Activated T-cell treated with anti-CD3 and anti-CD28 coated beads for 4 hours (primary cell): ENCODE measurements at regions not wholly inside any gene's neighbourhood (a gene's known extent, or its start where the extent isn't known, plus 50 kb on each side); places are given as distances from the start of the nearest gene placed in this dataset.
"Not testable (repeated sequence)": the region's sequence is repeated elsewhere in the genome, so short reads cannot be mapped to it uniquely, and the experiment has no call there.

ENCODE experiments used
- DNase-seq: peaks from one replicate; pipeline ENCODE4 v3.0.0-alpha.2; 2020

- DNase-seq = no peak
These were observed 140.1 kb upstream of the NRIP1 start for GRCh38 chr21:15204970-15205286.

GRCh38 chr21:15206514-15206913, 141.7 kb upstream of the NRIP1 start:
- DNase-seq = no peak

- DNase-seq = no peak
These were observed 142.4 kb upstream of the NRIP1 start for GRCh38 chr21:15207231-15207630.

DNA sequence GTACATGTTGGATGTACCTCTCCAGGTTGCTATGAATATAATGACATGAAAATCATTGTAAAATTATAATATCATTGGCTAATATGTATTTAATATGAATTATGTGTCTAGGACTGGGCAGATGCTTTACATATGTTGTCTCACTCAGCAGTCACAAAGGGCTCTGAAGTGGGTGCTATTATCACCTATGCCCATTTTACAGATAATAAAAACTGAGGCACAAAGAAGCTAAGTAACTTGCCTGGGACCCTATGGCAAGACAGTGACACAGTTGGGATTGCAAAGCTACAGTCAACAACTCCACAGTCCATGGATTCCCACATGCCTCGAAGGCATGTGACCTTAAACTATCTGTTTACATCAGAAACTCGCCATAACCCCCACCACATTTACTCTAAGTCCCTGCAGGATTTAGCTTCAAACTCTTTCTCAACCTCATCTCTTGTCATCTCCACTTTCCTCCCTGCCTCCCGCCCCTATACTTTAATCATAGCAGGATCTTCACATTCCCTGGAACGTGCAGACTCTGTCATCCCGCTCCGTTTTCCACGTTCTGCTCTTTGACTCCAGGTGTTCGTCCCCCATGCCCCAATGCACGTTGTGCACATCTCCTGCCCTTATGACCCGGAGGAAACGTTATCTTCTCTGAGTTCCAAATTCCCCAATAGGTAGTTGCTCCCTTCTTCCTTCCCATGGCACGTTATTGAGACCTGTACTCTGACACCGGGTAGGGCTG, 143.0 kb upstream of the NRIP1 start:
- DNase-seq = no peak

DNA sequence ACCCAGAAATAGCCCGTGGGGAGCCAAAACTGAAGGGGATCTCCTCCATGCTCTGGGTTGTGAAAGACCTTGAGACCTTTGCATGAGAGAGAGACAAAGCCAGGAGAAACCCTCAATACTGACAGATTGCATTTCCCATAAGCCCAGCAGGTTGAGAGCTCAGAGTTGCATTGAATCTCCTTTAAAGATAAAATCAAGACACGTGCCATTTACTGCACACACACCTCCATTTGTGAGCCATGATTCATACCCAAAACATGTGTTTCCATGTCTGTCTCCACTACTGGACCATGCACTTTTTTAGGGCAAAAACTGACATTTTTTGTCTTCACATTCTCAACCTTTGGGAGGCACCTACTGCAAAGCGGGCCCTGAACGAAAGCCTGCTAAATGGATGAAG, 144.0 kb upstream of the NRIP1 start:
- no peak for DNase-seq

- no peak for DNase-seq
These were observed 144.4 kb upstream of the NRIP1 start for GRCh38 chr21:15209224-15209623.

DNA sequence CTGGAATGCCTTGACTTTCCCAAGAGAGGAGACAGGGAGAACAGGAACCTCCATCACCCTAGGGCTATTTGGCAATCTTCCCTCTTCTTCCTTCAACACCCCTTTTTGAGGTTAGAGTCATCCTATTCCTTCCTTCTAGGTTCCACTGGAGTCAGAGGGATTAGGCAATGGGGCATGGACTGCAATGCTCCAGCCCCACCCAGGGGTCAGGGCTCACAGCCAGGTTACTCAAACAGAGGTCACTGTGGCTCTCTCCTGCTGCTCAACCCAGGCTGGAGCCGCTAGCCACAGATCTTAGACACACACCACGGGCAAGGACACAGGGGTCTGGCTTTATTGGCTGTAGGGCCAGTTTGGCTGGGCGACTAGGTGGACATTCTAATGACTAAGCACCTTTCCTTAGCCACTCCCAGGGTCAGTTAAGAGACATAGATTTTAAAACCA, 145.5 kb upstream of the NRIP1 start:
- DNase-seq = no peak

DNA sequence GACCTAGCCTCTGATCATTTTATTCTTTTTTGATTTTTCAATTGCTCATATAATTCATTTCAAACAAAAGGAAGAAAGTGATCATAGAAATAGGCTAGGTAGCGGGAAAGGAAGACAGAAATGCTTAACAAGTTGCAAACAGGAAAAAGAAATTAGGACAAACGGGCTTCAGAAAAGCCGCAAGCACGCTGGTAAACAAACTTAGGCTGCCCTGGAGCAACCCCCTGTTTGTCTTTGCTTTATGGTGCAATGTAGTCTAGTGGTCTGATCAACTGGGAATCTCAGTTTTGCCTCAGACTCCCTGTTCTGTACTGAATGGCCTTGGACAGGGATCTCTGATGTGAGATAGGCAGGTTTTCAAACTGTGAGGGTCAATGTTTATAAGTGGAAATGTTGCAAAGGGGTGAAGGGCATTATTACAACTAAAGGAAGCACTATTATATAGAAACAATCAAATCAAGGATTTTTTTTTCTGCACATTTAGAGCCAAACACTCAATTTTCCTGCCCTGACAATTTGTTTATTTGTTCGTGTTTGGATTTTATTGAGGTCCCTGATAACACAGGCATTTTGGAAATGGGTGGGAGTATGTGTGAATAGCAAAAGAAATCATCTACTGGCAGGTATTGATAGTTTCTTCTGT, 146.8 kb upstream of the NRIP1 start:
- DNase-seq = no peak

DNA sequence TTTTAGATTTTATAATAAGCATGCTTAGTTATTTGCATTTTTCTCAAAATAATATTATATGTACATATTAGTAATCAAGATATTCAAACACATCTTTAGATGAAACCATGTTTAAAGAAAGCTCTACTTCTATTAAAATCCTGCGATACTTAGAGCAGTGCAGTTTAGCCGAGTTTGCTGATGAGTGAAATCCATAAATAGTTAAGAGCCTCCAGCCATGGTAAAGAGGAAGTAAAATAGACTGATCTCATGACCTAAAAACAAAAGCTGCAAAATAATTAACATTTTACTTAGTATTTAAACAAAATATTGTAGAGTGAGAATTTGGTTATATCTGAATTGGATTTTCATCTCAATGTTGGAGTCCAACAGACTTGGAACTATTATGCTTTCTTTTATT, 147.4 kb upstream of the NRIP1 start:
- DNase-seq = no peak

DNA sequence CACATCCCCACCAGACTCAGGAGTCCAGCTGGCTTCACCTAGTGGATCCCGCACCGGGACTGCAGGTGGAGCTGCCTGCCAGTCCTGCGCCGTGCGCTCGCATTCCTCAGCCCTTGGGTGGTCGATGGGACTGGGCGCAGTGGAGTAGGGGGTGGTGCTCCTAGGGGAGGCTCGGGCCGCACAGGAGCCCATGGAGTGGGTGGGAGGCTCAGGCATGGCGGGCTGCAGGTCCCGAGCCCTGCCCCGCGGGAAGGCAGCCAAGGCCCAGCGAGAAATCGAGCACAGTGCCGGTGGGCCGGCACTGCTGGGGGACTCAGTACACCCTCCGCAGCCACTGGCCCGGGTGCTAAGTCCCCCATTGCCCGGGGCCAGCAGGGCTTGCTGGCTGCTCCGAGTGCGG, 153.7 kb upstream of the NRIP1 start:
- not testable (repeated sequence) for DNase-seq

DNA sequence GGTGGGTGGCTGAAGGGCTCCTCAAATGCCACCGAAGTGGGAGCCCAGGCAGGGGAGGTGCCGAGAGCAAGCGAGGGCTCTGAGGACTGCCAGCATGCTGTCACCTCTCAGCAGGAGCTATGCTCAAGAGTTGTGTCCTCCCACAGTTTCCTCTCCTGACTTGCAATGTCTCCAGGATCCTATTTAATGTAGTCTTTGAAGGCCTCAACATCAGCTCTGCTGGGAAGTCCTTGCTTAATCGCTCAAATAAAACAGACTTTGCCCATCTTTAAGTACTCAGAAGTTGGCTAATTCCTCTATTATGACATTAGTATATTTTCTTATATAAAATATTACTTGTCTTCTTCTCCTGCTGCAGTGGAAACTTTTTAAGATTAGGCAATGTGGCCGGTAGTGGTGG, 154.2 kb upstream of the NRIP1 start:
- DNase-seq = no peak

DNA sequence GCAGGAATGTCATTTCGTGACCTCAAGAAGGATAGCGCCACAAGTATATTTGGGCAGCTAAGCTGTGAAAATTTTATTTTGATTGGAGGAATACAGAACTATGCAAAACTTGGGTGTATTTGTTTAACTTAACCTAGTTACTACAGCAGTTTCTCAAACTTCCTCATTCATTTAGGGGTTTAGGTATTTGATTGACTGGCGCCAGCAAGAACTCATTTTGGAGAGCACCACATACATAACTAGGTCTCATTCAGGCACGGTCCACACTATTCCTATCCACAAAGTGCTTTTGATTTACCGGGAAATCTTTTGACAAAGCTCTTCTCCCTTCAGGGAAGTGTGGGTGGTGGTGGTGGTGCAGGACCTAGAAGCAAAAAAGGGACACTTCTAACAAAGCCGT, 155.1 kb upstream of the NRIP1 start:
- DNase-seq = no peak

DNA sequence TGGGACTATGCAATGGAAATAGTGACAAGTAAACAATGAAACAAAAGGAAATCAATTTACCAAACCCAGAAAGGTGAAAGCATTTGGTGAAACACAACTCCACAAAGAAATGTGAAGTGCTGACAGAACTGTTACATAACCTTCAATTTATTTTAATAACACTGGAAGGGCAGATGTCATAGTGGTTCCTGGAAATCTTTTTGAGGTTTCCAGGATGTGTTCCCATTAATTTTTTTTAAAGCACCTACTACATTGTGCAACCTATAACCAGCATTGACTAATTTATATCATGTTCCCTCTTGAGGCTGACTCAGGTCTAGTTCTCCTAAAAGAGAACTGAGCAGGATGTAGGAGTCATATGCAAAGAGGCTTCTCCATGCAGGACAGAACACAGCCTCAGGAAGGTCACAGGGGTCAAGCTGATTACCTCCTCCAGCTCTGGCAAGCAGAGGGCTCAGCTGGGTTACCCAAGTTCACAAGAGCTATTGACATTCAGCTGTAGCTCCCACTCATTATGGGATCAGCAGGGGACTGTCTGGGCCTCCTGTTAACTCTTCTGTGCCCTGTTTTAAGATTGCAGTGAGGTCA, 157.1 kb upstream of the NRIP1 start:
- no peak for DNase-seq

- no peak for DNase-seq
These were observed 157.9 kb upstream of the NRIP1 start for GRCh38 chr21:15222707-15223106.

- DNase-seq = no peak
These were observed 159.7 kb upstream of the NRIP1 start for GRCh38 chr21:15224346-15225086.

DNA sequence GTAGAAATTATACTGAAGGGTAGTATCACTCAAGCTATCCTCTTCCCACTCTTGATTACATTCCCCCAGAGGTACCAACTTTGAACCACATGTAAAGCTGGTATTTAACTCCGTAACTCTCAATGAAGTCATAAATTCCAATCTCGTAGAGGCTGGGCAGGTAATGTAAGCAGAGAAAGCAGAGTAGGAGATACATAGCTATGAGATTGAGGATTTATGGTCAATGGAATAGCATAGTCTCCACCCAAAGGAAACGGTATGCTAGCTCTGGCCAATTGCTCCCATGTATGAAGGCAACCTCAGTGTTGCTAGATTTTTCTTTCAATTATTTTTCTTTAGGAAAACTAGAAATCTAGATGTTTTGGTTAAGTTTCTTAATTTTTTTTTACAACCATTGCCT, 163.1 kb upstream of the NRIP1 start:
- DNase-seq = no peak

DNA sequence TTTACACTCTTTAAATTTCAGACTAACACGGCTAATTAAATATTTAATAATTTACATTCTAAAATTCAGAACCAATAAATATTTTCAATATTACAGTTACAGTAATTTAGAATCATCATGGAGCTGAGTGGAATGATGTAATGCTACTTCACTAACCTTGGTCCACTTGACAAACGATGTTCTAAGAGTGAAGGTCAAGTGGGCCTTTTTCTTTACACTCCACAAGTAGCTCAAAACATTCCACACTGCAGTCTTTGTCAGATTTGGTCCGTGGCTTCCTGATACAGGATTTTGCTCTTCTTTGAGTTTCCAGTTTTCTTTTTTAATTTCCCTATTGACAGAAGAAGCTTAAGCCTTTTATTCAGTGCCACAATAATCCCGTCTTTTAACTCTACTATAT, 164.6 kb upstream of the NRIP1 start:
- DNase-seq = no peak

- DNase-seq = no peak
These were observed 168.8 kb upstream of the NRIP1 start for GRCh38 chr21:15233611-15234010.

DNA sequence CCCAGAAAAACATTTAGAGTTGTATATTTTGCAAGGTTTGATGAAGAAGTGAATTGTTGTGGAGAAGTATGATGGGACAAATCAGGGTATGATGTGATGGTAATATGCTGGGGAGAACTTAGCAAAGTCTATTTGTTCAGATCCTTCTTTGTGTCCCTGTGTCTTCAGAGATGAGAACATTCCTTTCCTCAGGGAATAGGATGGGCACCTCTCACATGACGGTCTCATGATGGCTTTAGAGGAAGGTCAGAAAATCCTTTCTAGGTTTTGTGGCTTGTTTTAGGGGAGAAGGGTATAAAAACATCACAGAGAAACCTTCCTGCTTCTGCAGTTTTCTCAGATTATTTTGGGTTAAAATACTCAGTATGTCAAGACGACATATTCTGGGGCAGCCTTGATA, 171.3 kb upstream of the NRIP1 start:
- no peak for DNase-seq

- no peak for DNase-seq
These were observed 176.0 kb upstream of the NRIP1 start for GRCh38 chr21:15240848-15241247.

- no peak for DNase-seq
These were observed 177.4 kb upstream of the NRIP1 start for GRCh38 chr21:15241997-15242736.

- no peak for DNase-seq
These were observed 178.1 kb upstream of the NRIP1 start for GRCh38 chr21:15242906-15243305.

- no peak for DNase-seq
These were observed 178.6 kb upstream of the NRIP1 start for GRCh38 chr21:15243406-15243805.
